ENCODE measurements at regions not wholly inside any gene's neighbourhood (a gene's known extent, or its start where the extent isn't known, plus 50 kb on each side); places are given as distances from the start of the nearest gene placed in this dataset.
"Not testable (repeated sequence)": the region's sequence is repeated elsewhere in the genome, so short reads cannot be mapped to it uniquely, and the experiment has no call there.

GRCh38 chr2:187037310-187037709, 188.3 kb upstream of the ZSWIM2 start:
- no peak for DNase-seq (ENCODE audit: low read depth, low spot score)
- in situ Hi-C loops (cut with HindIII; ENCODE audit: low pct_unique_long_range_greater_than_20kb, low sequenced_read_pairs): no loop called here

GRCh38 chr2:187034434-187034833, 185.5 kb upstream of the ZSWIM2 start:
- in situ Hi-C loops (cut with HindIII; ENCODE audit: low pct_unique_long_range_greater_than_20kb, low sequenced_read_pairs): no loop called here
- no peak for DNase-seq (ENCODE audit: low read depth, low spot score)

- DNase-seq (ENCODE audit: low read depth, low spot score): no peak
- in situ Hi-C loops (cut with HindIII; ENCODE audit: low pct_unique_long_range_greater_than_20kb, low sequenced_read_pairs): no loop called here
Observed at GRCh38 chr2:187024739-187025138, 175.8 kb upstream of the ZSWIM2 start.

GRCh38 chr2:187023996-187024395, 175.0 kb upstream of the ZSWIM2 start:
- in situ Hi-C loops (cut with HindIII; ENCODE audit: low pct_unique_long_range_greater_than_20kb, low sequenced_read_pairs); DNase-seq (ENCODE audit: low read depth, low spot score): not testable (repeated sequence)

GRCh38 chr2:187017438-187017837, 168.5 kb upstream of the ZSWIM2 start:
- in situ Hi-C loops (cut with HindIII; ENCODE audit: low pct_unique_long_range_greater_than_20kb, low sequenced_read_pairs): no loop called here
- no peak for DNase-seq (ENCODE audit: low read depth, low spot score)

- DNase-seq (ENCODE audit: low read depth, low spot score): no peak
- in situ Hi-C loops (cut with HindIII; ENCODE audit: low pct_unique_long_range_greater_than_20kb, low sequenced_read_pairs): no loop called here
Observed at GRCh38 chr2:187013058-187013457, 164.1 kb upstream of the ZSWIM2 start.

GRCh38 chr2:187011206-187011832, 162.3 kb upstream of the ZSWIM2 start:
- DNase-seq (ENCODE audit: low read depth, low spot score): no peak
- in situ Hi-C loops (cut with HindIII; ENCODE audit: low pct_unique_long_range_greater_than_20kb, low sequenced_read_pairs): no loop called here

- in situ Hi-C loops (cut with HindIII; ENCODE audit: low pct_unique_long_range_greater_than_20kb, low sequenced_read_pairs): no loop called here
- DNase-seq (ENCODE audit: low read depth, low spot score): no peak
Observed at GRCh38 chr2:187009483-187010239, 160.7 kb upstream of the ZSWIM2 start.

- no peak for DNase-seq (ENCODE audit: low read depth, low spot score)
- in situ Hi-C loops (cut with HindIII; ENCODE audit: low pct_unique_long_range_greater_than_20kb, low sequenced_read_pairs): no loop called here
Observed at GRCh38 chr2:187008111-187008510, 159.1 kb upstream of the ZSWIM2 start.

GRCh38 chr2:187003611-187004010, 154.6 kb upstream of the ZSWIM2 start:
- in situ Hi-C loops (cut with HindIII; ENCODE audit: low pct_unique_long_range_greater_than_20kb, low sequenced_read_pairs): no loop called here
- no peak for DNase-seq (ENCODE audit: low read depth, low spot score)

- no peak for DNase-seq (ENCODE audit: low read depth, low spot score)
- in situ Hi-C loops (cut with HindIII; ENCODE audit: low pct_unique_long_range_greater_than_20kb, low sequenced_read_pairs): no loop called here
Observed at GRCh38 chr2:187003038-187003554, 154.1 kb upstream of the ZSWIM2 start.

GRCh38 chr2:187002242-187002641, 153.3 kb upstream of the ZSWIM2 start:
- in situ Hi-C loops (cut with HindIII; ENCODE audit: low pct_unique_long_range_greater_than_20kb, low sequenced_read_pairs): no loop called here
- no peak for DNase-seq (ENCODE audit: low read depth, low spot score)

GRCh38 chr2:187001248-187001647, 152.3 kb upstream of the ZSWIM2 start:
- in situ Hi-C loops (cut with HindIII; ENCODE audit: low pct_unique_long_range_greater_than_20kb, low sequenced_read_pairs): no loop called here
- no peak for DNase-seq (ENCODE audit: low read depth, low spot score)

GRCh38 chr2:186995092-186995491, 146.1 kb upstream of the ZSWIM2 start:
- DNase-seq (ENCODE audit: low read depth, low spot score): no peak
- in situ Hi-C loops (cut with HindIII; ENCODE audit: low pct_unique_long_range_greater_than_20kb, low sequenced_read_pairs): no loop called here

- in situ Hi-C loops (cut with HindIII; ENCODE audit: low pct_unique_long_range_greater_than_20kb, low sequenced_read_pairs): no loop called here
- no peak for DNase-seq (ENCODE audit: low read depth, low spot score)
Observed at GRCh38 chr2:186992597-186992996, 143.6 kb upstream of the ZSWIM2 start.

- in situ Hi-C loops (cut with HindIII; ENCODE audit: low pct_unique_long_range_greater_than_20kb, low sequenced_read_pairs): no loop called here
Observed at GRCh38 chr2:186991766-186992417, 142.9 kb upstream of the ZSWIM2 start.

GRCh38 chr2:186984966-186985365, 136.0 kb upstream of the ZSWIM2 start:
- DNase-seq (ENCODE audit: low read depth, low spot score): no peak
- in situ Hi-C loops (cut with HindIII; ENCODE audit: low pct_unique_long_range_greater_than_20kb, low sequenced_read_pairs): no loop called here

More at GRCh38 chr2:186991766-186992417, 142.9 kb upstream of the ZSWIM2 start:
- DNase-seq (ENCODE audit: low read depth, low spot score): peak; percentile 20

GRCh38 chr2:186984481-186984880, 135.5 kb upstream of the ZSWIM2 start:
- no peak for DNase-seq (ENCODE audit: low read depth, low spot score)

More at GRCh38 chr2:186984481-186984880, 135.5 kb upstream of the ZSWIM2 start:
- in situ Hi-C loops (cut with HindIII; ENCODE audit: low pct_unique_long_range_greater_than_20kb, low sequenced_read_pairs): no loop called here

Data from SK-MEL-5 (cell line).